Gastroesophageal sphincter (tissue), 3 donors: ENCODE measurements at regions not wholly inside any gene's neighbourhood (a gene's known extent, or its start where the extent isn't known, plus 50 kb on each side); places are given as distances from the start of the nearest gene placed in this dataset.

ENCODE experiments used
- CTCF ChIP-seq, 4 experiments: fragments of 200-600 bp in 2 of 4; fragments of 450-650 bp in 2 of 4; sonication (generic) in 1 of 4; IDR thresholded peaks; one replicate each; pipeline ENCODE4 v1.5.1; 2017 to 2019; ENCODE audit warnings: antibody characterized with exemption in 4 of 4, mild to moderate bottlenecking in 2 of 4, moderate library complexity in 2 of 4
- POLR2A ChIP-seq, 2 donors: fragments of 450-650 bp; IDR thresholded peaks; one replicate each; pipeline ENCODE4 v1.6.1; 2017; ENCODE audit warnings: antibody characterized with exemption in 2 of 2, mild to moderate bottlenecking in 2 of 2, moderate library complexity in 1 of 2

- TF ChIP-seq CTCF (IDR thresholded peaks at IDR 0.05) (peak in 3 of 4 experiments; percentile 48 to 54 (median 49)), POLR2A (IDR thresholded peaks at IDR 0.05) (no peak)
Observed at GRCh38 chr5:60382716-60383115, 317.2 kb downstream of the DEPDC1B start.
